Liver (tissue), 8 donors: ENCODE measurements at regions not wholly inside any gene's neighbourhood (a gene's known extent, or its start where the extent isn't known, plus 50 kb on each side); places are given as distances from the start of the nearest gene placed in this dataset.

Experiments
- DNase-seq: peaks from one replicate; pipeline ENCODE4 v3.0.0-alpha.2; 2017; ENCODE audit warnings: low spot score
- H3K27ac ChIP-seq, 2 donors: one replicate each; pipeline ENCODE4 v1.7.0; 2013; ENCODE audit warnings: inconsistent platforms in 2 of 2, low read length in 2 of 2, control low read depth in 1 of 2, low read depth in 1 of 2, mild to moderate bottlenecking in 1 of 2
- H3K27me3 ChIP-seq, 4 donors: one replicate each; pipeline versions ENCODE4 v1.6.1 to v1.7.0; 2013; ENCODE audit warnings: low read length in 3 of 4, inconsistent platforms in 1 of 4, mild to moderate bottlenecking in 1 of 4, moderate library complexity in 1 of 4; ENCODE audit not compliant: control insufficient read depth in 4 of 4, insufficient read depth in 4 of 4
- H3K36me3 ChIP-seq, 4 donors: one replicate each; pipeline versions ENCODE4 v1.6.1 to v1.7.0; 2013; ENCODE audit warnings: low read length in 3 of 4, mild to moderate bottlenecking in 3 of 4, low read depth in 1 of 4, moderate library complexity in 1 of 4; ENCODE audit not compliant: control insufficient read depth in 4 of 4, insufficient read depth in 3 of 4
- H3K4me1 ChIP-seq, 4 donors: one replicate each; pipeline versions ENCODE4 v1.6.1 to v1.7.0; 2013; ENCODE audit warnings: low read length in 3 of 4, mild to moderate bottlenecking in 3 of 4, moderate library complexity in 1 of 4; ENCODE audit not compliant: control insufficient read depth in 4 of 4, insufficient read depth in 4 of 4
- H3K4me3 ChIP-seq, 3 donors: one replicate each; pipeline versions ENCODE4 v1.6.1 to v1.7.0; 2013; ENCODE audit warnings: low read length in 3 of 3, control low read depth in 1 of 3, low read depth in 1 of 3, mild to moderate bottlenecking in 1 of 3
- H3K9ac ChIP-seq, 2 donors: one replicate each; pipeline ENCODE4 v1.7.0; 2013; ENCODE audit warnings: low read length in 2 of 2, mild to moderate bottlenecking in 2 of 2, moderate library complexity in 2 of 2, control low read depth in 1 of 2, low read depth in 1 of 2
- H3K9me3 ChIP-seq, 4 donors: one replicate each; pipeline versions ENCODE4 v1.6.1 to v1.7.0; 2013; ENCODE audit warnings: low read length in 3 of 4; ENCODE audit not compliant: control insufficient read depth in 4 of 4
- EGR1 ChIP-seq, 2 donors: IDR thresholded peaks; 2 replicates each; pipeline ENCODE4 v1.6.1; 2016 to 2018; ENCODE audit warnings: antibody characterized with exemption in 2 of 2, low read depth in 2 of 2
- FOXA1 ChIP-seq: IDR thresholded peaks from 2 replicates; pipeline ENCODE4 v1.6.1; 2016; ENCODE audit warnings: antibody characterized with exemption
- FOXA2 ChIP-seq: IDR thresholded peaks from 2 replicates; pipeline ENCODE4 v1.6.1; 2016; ENCODE audit warnings: antibody characterized with exemption
- GABPA ChIP-seq, 2 donors: IDR thresholded peaks in 1 of 2; conservative IDR thresholded peaks in 1 of 2; 2 replicates each; pipeline ENCODE4 v1.6.1; 2016; ENCODE audit warnings: antibody characterized with exemption in 2 of 2, mild to moderate bottlenecking in 1 of 2, moderate library complexity in 1 of 2
- HNF4A ChIP-seq, 2 donors: conservative IDR thresholded peaks; 2 replicates each; pipeline ENCODE4 v1.6.1; 2016; ENCODE audit warnings: antibody characterized with exemption in 2 of 2, mild to moderate bottlenecking in 2 of 2
- HNF4G ChIP-seq: IDR thresholded peaks from 2 replicates; pipeline ENCODE4 v1.6.1; 2016; ENCODE audit warnings: antibody characterized with exemption
- JUND ChIP-seq, 2 donors: IDR thresholded peaks; 2 replicates each; pipeline ENCODE4 v1.6.1; 2016; ENCODE audit warnings: antibody characterized with exemption in 2 of 2
- NR2F2 ChIP-seq: IDR thresholded peaks from 2 replicates; pipeline ENCODE4 v1.6.1; 2016; ENCODE audit warnings: antibody characterized with exemption
- RAD21 ChIP-seq, 2 donors: IDR thresholded peaks; 2 replicates each; pipeline ENCODE4 v1.6.1; 2016; ENCODE audit warnings: antibody characterized with exemption in 2 of 2, mild to moderate bottlenecking in 2 of 2
- RXRA ChIP-seq, 2 donors: IDR thresholded peaks; 2 replicates each; pipeline ENCODE4 v1.6.1; 2017 to 2018; ENCODE audit warnings: antibody characterized with exemption in 2 of 2, mild to moderate bottlenecking in 1 of 2
- SP1 ChIP-seq: IDR thresholded peaks from 2 replicates; pipeline ENCODE4 v1.6.1; 2018; ENCODE audit warnings: antibody characterized with exemption, mild to moderate bottlenecking
- TAF1 ChIP-seq: conservative IDR thresholded peaks from 2 replicates; pipeline ENCODE4 v1.6.1; 2016; ENCODE audit warnings: antibody characterized with exemption, mild to moderate bottlenecking
- YY1 ChIP-seq: IDR thresholded peaks from 2 replicates; pipeline ENCODE4 v1.6.1; 2016; ENCODE audit warnings: antibody characterized with exemption, mild to moderate bottlenecking
- WGBS: extraction: QIAGEN DNeasy Blood & Tissue Kit; methylation state at CpG from one replicate; pipeline ENCODE4 v1.1.7; 2013; 5-methylcytosine and 5-hydroxymethylcytosine counted together
- TF ChIP-seq, protein P1 (sequence below): IDR thresholded peaks from 2 replicates; pipeline ENCODE4 v1.6.1; 2016; ENCODE audit warnings: antibody characterized with exemption
- TF ChIP-seq, protein P2 (sequence below): fragments of 150-350 bp; IDR thresholded peaks from 2 replicates; pipeline ENCODE4 v1.5.1; 2017; ENCODE audit warnings: improper control_type of control experiment, low read depth, low read length; ENCODE audit not compliant: missing input control
- TF ChIP-seq, protein P3 (sequence below): IDR thresholded peaks from 2 replicates; pipeline ENCODE4 v1.6.1; 2016; ENCODE audit warnings: antibody characterized with exemption
- donor health status: healthy.
- donor health status: healthy.
- donor health status: healthy.
- donor health status: healthy.
- donor health status: healthy.

DNA sequence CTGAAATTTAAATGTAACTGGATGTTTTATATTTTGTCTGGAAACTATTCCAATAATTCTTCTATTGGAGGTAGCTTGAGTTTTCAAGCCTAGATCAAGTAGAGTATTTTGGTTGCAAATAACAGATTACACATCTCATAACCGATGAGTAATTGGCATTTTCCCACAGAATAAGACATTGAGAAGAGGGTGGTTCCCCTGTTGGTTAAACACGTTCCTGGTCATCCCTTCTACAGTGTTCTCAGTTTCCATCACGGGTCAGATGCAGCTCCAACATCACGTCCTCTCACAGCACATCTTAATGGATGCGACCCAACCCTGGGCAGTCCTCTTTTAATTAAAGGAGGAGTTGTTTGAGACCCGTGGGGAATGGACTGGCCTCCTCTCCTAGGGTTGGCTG, 149.0 kb upstream of the ZNF516 start:
- no peak for DNase-seq
- Histone ChIP-seq H3K4me1 (no peaks in the 10 kb centered on the region), H3K9me3 (no peaks in the 10 kb centered on the region), H3K9ac (no peak overlapping the region), H3K27ac (no peak overlapping the region), H3K36me3 (no peaks in the 10 kb centered on the region), H3K27me3 (no peaks in the 10 kb centered on the region), H3K4me3 (no peak overlapping the region)
- no peak for TF ChIP-seq FOXA2
- TF ChIP-seq JUND (IDR thresholded peaks at IDR 0.05) = no peak
- no peak for TF ChIP-seq RXRA (IDR thresholded peaks at IDR 0.05)
- TF ChIP-seq, protein P1, sequence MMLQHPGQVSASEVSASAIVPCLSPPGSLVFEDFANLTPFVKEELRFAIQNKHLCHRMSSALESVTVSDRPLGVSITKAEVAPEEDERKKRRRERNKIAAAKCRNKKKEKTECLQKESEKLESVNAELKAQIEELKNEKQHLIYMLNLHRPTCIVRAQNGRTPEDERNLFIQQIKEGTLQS = no peak
- TF ChIP-seq HNF4A (conservative IDR thresholded peaks at IDR 0.05) = no peak
- no peak for TF ChIP-seq TAF1
- no peak for TF ChIP-seq EGR1 (IDR thresholded peaks at IDR 0.05; ENCODE audit: low read depth in 2 of 2)
- TF ChIP-seq FOXA1 = no peak
- TF ChIP-seq, protein P2, sequence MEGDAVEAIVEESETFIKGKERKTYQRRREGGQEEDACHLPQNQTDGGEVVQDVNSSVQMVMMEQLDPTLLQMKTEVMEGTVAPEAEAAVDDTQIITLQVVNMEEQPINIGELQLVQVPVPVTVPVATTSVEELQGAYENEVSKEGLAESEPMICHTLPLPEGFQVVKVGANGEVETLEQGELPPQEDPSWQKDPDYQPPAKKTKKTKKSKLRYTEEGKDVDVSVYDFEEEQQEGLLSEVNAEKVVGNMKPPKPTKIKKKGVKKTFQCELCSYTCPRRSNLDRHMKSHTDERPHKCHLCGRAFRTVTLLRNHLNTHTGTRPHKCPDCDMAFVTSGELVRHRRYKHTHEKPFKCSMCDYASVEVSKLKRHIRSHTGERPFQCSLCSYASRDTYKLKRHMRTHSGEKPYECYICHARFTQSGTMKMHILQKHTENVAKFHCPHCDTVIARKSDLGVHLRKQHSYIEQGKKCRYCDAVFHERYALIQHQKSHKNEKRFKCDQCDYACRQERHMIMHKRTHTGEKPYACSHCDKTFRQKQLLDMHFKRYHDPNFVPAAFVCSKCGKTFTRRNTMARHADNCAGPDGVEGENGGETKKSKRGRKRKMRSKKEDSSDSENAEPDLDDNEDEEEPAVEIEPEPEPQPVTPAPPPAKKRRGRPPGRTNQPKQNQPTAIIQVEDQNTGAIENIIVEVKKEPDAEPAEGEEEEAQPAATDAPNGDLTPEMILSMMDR = no peak
- 81% methylated on average over 6 of the region's 6 CpGs for WGBS

DNA sequence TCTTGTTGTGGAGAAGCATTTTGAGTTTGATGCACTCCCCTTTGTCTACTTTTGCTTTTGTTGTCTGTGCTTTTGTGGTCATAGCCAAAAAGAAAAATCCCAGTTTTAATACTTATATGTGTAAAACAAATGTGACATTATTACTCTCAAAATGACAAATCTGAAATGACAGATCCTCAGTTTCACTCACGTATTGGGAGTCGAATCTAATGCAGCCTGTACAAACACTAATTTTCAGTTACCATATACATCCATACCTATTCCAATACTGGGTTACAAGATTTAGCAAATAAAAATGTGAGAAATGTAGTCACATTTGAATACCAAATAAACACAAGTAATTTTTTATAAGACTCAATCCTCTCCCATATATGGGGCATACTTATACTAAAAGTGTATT, 148.2 kb upstream of the ZNF516 start:
- Histone ChIP-seq H3K9ac (no peak overlapping the region), H3K4me1 (no peaks in the 10 kb centered on the region), H3K27me3 (no peaks in the 10 kb centered on the region), H3K4me3 (no peak overlapping the region), H3K9me3 (no peaks in the 10 kb centered on the region), H3K36me3 (no peaks in the 10 kb centered on the region), H3K27ac (no peak overlapping the region)
- no peak for DNase-seq
- 88% methylated on average over 2 of the region's 2 CpGs for WGBS
- TF ChIP-seq FOXA2 = no peak

DNA sequence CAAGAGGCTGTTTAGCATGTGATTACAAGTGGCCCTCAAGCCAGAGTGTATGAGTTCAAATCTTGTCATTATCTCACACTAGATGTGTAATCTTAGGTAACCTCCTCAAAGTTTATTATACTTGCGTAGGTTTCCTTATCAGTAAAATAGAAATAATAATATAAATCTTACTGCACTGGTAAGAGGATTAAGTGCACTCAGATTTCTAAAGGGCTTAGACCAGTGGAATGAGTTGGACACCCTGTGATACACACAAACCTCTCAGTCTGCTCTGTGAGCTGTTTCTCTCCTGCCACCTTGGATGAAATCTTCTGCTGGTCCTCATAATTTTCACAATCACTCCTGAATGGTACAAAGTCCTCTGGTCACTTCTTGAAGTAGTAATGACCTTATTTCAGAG, 145.4 kb upstream of the ZNF516 start:
- Histone ChIP-seq H3K9ac (no peak overlapping the region), H3K4me1 (no peaks in the 10 kb centered on the region), H3K36me3 (no peaks in the 10 kb centered on the region), H3K27me3 (no peaks in the 10 kb centered on the region), H3K9me3 (no peaks in the 10 kb centered on the region), H3K4me3 (no peak overlapping the region), H3K27ac (no peak overlapping the region)
- TF ChIP-seq, protein P1 = no peak
- TF ChIP-seq FOXA1 (no peak), FOXA2 (no peak), EGR1 (IDR thresholded peaks at IDR 0.05; ENCODE audit: low read depth in 2 of 2) (no peak), RXRA (IDR thresholded peaks at IDR 0.05) (no peak), YY1 (no peak), NR2F2 (no peak), RAD21 (IDR thresholded peaks at IDR 0.05) (no peak), HNF4G (no peak), SP1 (no peak), GABPA (IDR thresholded peaks at IDR 0.05 in 1 of 2, conservative IDR thresholded peaks at IDR 0.05 in 1 of 2) (no peak)
- TF ChIP-seq, protein P3, sequence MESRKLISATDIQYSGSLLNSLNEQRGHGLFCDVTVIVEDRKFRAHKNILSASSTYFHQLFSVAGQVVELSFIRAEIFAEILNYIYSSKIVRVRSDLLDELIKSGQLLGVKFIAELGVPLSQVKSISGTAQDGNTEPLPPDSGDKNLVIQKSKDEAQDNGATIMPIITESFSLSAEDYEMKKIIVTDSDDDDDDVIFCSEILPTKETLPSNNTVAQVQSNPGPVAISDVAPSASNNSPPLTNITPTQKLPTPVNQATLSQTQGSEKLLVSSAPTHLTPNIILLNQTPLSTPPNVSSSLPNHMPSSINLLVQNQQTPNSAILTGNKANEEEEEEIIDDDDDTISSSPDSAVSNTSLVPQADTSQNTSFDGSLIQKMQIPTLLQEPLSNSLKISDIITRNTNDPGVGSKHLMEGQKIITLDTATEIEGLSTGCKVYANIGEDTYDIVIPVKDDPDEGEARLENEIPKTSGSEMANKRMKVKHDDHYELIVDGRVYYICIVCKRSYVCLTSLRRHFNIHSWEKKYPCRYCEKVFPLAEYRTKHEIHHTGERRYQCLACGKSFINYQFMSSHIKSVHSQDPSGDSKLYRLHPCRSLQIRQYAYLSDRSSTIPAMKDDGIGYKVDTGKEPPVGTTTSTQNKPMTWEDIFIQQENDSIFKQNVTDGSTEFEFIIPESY = no peak
- TF ChIP-seq, protein P2 = no peak
- 82% methylated on average over 1 of the region's 1 CpG for WGBS
- DNase-seq = no peak
